ENCODE measurements at regions not wholly inside any gene's neighbourhood (a gene's known extent, or its start where the extent isn't known, plus 50 kb on each side); places are given as distances from the start of the nearest gene placed in this dataset.
"Not testable (repeated sequence)": the region's sequence is repeated elsewhere in the genome, so short reads cannot be mapped to it uniquely, and the experiment has no call there.

DNA sequence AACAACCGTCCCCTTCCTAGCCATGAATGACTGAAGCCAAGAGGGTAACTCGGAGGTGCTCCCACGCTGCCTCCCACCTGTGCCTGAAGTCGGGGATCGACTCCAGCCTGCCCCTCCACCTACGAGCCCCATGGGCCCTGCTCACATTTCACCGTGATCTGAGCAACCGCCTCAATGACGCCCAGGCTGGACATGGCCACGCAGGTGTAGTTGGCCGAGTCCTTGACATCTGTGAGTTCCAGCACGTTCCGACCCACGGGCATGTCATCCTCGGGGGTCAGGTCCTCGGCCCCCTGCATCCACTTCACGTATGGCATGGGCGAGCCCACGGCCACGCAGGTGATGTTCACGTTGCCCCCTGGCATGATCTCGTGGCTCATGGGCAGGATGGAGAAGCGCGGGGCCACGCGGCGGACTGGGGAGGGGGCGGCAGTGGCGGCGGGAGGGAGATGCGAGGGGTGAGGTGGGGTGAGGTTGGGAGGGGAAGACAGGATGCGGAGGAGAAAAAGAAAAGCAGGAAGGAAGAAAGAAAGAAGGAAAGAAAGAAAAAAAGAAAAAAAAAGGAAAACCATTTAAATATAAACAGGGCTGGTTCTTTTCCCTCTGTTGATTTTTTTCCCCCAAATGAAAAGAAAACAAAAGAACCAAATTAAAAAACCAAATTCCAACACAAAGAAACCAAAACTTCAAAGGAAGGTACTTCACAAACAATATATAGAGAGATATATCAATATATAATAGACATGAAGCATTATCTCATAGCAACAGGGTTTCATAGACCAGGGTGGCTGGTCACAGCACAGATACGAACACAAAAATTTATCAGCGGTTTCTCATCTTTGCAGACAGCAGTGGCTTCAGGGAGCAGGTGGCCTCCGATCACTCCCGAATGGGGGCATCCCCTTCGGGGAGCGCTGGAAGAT lies 94.7 kb downstream of the PTPRS start:
- Histone ChIP-seq H3K36me3 (ENCODE audit: insufficient read depth, low read length) (no peaks in the 10 kb centered on the region), H3K27ac (ENCODE audit: low read depth, low read length) (no peak overlapping the region), H3K4me2 (ENCODE audit: low read length) (no peak overlapping the region), H3K79me2 (ENCODE audit: insufficient read depth, low read length) (no peaks in the 10 kb centered on the region), H2AFZ (ENCODE audit: low read depth, low read length) (no peak overlapping the region), H4K20me1 (ENCODE audit: insufficient read depth, low read length) (peaks cover 12% of the 10 kb centered on the region), H3K9me3 (ENCODE audit: insufficient read depth, low read depth, low read length) (no peaks in the 10 kb centered on the region), H3K27me3 (ENCODE audit: insufficient read depth, low read length) (no peaks in the 10 kb centered on the region), H3K9ac (ENCODE audit: low read length) (no peak overlapping the region), H3K4me3 (ENCODE audit: insufficient read depth, low read depth, low read length) (no peak overlapping the region), H3K4me1 (ENCODE audit: insufficient read depth, low read length) (peaks cover 2% of the 10 kb centered on the region)
- DNase-seq (ENCODE audit: low read depth): no peak
- peaks cover 12% of the 10 kb centered on the region for H3K36me3 Mint-ChIP-seq (ENCODE audit: low read depth, unreplicated experiment)
- H3K27me3 Mint-ChIP-seq (ENCODE audit: low read depth, unreplicated experiment): no peaks in the 10 kb centered on the region
- H3K4me1 Mint-ChIP-seq (ENCODE audit: low read depth, unreplicated experiment): peaks cover 3% of the 10 kb centered on the region
- TF ChIP-seq EZH2 (IDR thresholded peaks at IDR 0.05; ENCODE audit: insufficient read depth, low read length): no peak
- TF ChIP-seq, protein P1, sequence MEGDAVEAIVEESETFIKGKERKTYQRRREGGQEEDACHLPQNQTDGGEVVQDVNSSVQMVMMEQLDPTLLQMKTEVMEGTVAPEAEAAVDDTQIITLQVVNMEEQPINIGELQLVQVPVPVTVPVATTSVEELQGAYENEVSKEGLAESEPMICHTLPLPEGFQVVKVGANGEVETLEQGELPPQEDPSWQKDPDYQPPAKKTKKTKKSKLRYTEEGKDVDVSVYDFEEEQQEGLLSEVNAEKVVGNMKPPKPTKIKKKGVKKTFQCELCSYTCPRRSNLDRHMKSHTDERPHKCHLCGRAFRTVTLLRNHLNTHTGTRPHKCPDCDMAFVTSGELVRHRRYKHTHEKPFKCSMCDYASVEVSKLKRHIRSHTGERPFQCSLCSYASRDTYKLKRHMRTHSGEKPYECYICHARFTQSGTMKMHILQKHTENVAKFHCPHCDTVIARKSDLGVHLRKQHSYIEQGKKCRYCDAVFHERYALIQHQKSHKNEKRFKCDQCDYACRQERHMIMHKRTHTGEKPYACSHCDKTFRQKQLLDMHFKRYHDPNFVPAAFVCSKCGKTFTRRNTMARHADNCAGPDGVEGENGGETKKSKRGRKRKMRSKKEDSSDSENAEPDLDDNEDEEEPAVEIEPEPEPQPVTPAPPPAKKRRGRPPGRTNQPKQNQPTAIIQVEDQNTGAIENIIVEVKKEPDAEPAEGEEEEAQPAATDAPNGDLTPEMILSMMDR (IDR thresholded peaks at IDR 0.05; ENCODE audit: insufficient read depth, low read depth, low read length): no peak
- no peaks in the 10 kb centered on the region for H3K9me3 Mint-ChIP-seq (ENCODE audit: unreplicated experiment)
- no peak overlapping the region for H3K4me3 Mint-ChIP-seq (ENCODE audit: unreplicated experiment)
- FAIRE-seq: no peak
- H3K27ac Mint-ChIP-seq (ENCODE audit: unreplicated experiment): no peak overlapping the region

DNA sequence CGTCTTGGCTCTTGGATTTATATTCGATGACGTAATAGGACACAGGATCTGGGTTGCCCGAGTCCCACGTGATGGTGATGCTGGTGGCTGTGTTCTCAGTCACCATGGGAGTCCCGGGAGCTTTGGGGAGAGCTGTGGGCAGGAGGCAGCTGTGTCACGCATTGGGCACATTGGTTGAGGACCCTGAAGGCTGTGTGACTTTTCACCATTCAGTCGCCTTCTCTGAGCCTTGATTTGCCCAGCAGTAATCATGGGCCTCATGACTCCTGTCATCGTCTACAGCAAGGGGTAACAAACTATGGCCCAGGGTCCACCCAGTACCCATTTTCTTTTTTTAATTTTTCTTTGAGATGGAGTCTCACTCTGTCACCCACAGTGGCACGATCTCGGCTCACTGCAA lies 96.3 kb downstream of the PTPRS start:
- Histone ChIP-seq H3K79me2 (ENCODE audit: insufficient read depth, low read length) (no peaks in the 10 kb centered on the region), H3K27ac (ENCODE audit: low read depth, low read length) (no peak overlapping the region), H3K36me3 (ENCODE audit: insufficient read depth, low read length) (no peaks in the 10 kb centered on the region), H2AFZ (ENCODE audit: low read depth, low read length) (no peak overlapping the region), H3K4me3 (ENCODE audit: insufficient read depth, low read depth, low read length) (no peak overlapping the region), H3K9me3 (ENCODE audit: insufficient read depth, low read depth, low read length) (no peaks in the 10 kb centered on the region), H3K27me3 (ENCODE audit: insufficient read depth, low read length) (no peaks in the 10 kb centered on the region), H4K20me1 (ENCODE audit: insufficient read depth, low read length) (peaks cover 12% of the 10 kb centered on the region), H3K4me2 (ENCODE audit: low read length) (no peak overlapping the region), H3K4me1 (ENCODE audit: insufficient read depth, low read length) (peaks cover 2% of the 10 kb centered on the region), H3K9ac (ENCODE audit: low read length) (no peak overlapping the region)
- H3K9me3 Mint-ChIP-seq (ENCODE audit: unreplicated experiment): no peaks in the 10 kb centered on the region
- H3K27ac Mint-ChIP-seq (ENCODE audit: unreplicated experiment): no peak overlapping the region
- H3K4me1 Mint-ChIP-seq (ENCODE audit: low read depth, unreplicated experiment): peaks cover 3% of the 10 kb centered on the region
- TF ChIP-seq EZH2 (IDR thresholded peaks at IDR 0.05; ENCODE audit: insufficient read depth, low read length): no peak
- TF ChIP-seq, protein P1 (IDR thresholded peaks at IDR 0.05; ENCODE audit: insufficient read depth, low read depth, low read length): no peak
- FAIRE-seq (no peak), DNase-seq (ENCODE audit: low read depth) (no peak)
- peaks cover 13% of the 10 kb centered on the region for H3K36me3 Mint-ChIP-seq (ENCODE audit: low read depth, unreplicated experiment)
- peaks cover 4% of the 10 kb centered on the region for H3K27me3 Mint-ChIP-seq (ENCODE audit: low read depth, unreplicated experiment)
- no peak overlapping the region for H3K4me3 Mint-ChIP-seq (ENCODE audit: unreplicated experiment)

DNA sequence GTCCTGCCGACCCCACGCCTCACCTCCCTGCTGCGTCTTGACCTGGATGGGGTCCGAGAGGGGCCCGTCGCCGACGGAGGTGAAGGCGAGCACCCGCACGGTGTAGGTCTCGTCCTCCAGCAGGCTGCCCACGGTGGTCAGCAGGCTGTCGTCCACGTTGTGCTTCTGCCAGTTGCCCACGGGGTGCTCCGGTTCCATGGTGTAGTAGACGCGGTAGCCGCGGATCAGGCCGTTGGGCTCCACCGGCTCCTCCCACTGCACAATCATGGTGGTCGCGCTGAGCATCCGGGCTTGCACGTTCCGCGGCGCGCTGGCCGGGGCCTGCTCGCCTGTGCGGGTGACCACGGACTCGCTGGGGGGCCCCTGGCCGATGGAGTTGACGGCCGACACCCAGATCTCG lies 96.7 kb downstream of the PTPRS start:
- FAIRE-seq (no peak), DNase-seq (ENCODE audit: low read depth) (no peak)
- H3K27me3 Mint-ChIP-seq (ENCODE audit: low read depth, unreplicated experiment): peaks cover 4% of the 10 kb centered on the region
- peaks cover 3% of the 10 kb centered on the region for H3K4me1 Mint-ChIP-seq (ENCODE audit: low read depth, unreplicated experiment)
- peaks cover 17% of the 10 kb centered on the region for H3K36me3 Mint-ChIP-seq (ENCODE audit: low read depth, unreplicated experiment)
- Histone ChIP-seq H3K27me3 (ENCODE audit: insufficient read depth, low read length) (no peaks in the 10 kb centered on the region), H3K4me2 (ENCODE audit: low read length) (no peak overlapping the region), H3K4me3 (ENCODE audit: insufficient read depth, low read depth, low read length) (no peak overlapping the region), H2AFZ (ENCODE audit: low read depth, low read length) (no peak overlapping the region), H3K79me2 (ENCODE audit: insufficient read depth, low read length) (no peaks in the 10 kb centered on the region), H3K9ac (ENCODE audit: low read length) (no peak overlapping the region), H3K27ac (ENCODE audit: low read depth, low read length) (no peak overlapping the region), H3K9me3 (ENCODE audit: insufficient read depth, low read depth, low read length) (no peaks in the 10 kb centered on the region), H3K4me1 (ENCODE audit: insufficient read depth, low read length) (peaks cover 2% of the 10 kb centered on the region), H3K36me3 (ENCODE audit: insufficient read depth, low read length) (no peaks in the 10 kb centered on the region), H4K20me1 (ENCODE audit: insufficient read depth, low read length) (peaks cover 12% of the 10 kb centered on the region)
- H3K27ac Mint-ChIP-seq (ENCODE audit: unreplicated experiment): no peak overlapping the region
- no peaks in the 10 kb centered on the region for H3K9me3 Mint-ChIP-seq (ENCODE audit: unreplicated experiment)
- H3K4me3 Mint-ChIP-seq (ENCODE audit: unreplicated experiment): no peak overlapping the region
- no peak for TF ChIP-seq EZH2 (IDR thresholded peaks at IDR 0.05; ENCODE audit: insufficient read depth, low read length)
- TF ChIP-seq, protein P1 (IDR thresholded peaks at IDR 0.05; ENCODE audit: insufficient read depth, low read depth, low read length): no peak

DNA sequence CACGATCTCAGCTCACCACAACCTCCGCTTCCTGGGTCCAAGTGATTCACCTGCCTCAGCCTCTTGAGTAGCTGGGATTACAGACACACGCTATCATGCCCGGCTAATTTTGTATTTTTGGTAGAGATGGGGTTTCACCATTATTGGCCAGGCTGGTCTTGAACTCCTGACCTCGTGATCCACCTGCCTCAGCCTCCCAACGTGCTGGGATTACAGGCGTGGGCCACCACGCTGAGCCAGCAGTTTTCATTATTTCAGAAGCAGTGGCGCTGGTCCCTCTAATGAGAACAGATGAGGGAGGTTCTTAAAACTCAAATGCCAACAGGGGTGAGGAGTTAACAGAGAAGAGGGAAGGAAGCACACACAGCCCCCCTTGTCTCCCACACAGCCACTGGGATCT lies 98.7 kb downstream of the PTPRS start:
- not testable (repeated sequence) for FAIRE-seq; H3K79me2 ChIP-seq (ENCODE audit: insufficient read depth, low read length); H3K36me3 ChIP-seq (ENCODE audit: insufficient read depth, low read length); H3K9me3 ChIP-seq (ENCODE audit: insufficient read depth, low read depth, low read length); H3K9me3 Mint-ChIP-seq (ENCODE audit: unreplicated experiment); H3K27me3 Mint-ChIP-seq (ENCODE audit: low read depth, unreplicated experiment); H3K4me3 ChIP-seq (ENCODE audit: insufficient read depth, low read depth, low read length); H3K4me1 ChIP-seq (ENCODE audit: insufficient read depth, low read length); H3K4me1 Mint-ChIP-seq (ENCODE audit: low read depth, unreplicated experiment); H3K27me3 ChIP-seq (ENCODE audit: insufficient read depth, low read length); H2AFZ ChIP-seq (ENCODE audit: low read depth, low read length); H3K4me3 Mint-ChIP-seq (ENCODE audit: unreplicated experiment); H3K9ac ChIP-seq (ENCODE audit: low read length); H3K27ac Mint-ChIP-seq (ENCODE audit: unreplicated experiment); H3K4me2 ChIP-seq (ENCODE audit: low read length); DNase-seq (ENCODE audit: low read depth); H3K27ac ChIP-seq (ENCODE audit: low read depth, low read length); H4K20me1 ChIP-seq (ENCODE audit: insufficient read depth, low read length)
- peaks cover 16% of the 10 kb centered on the region for H3K36me3 Mint-ChIP-seq (ENCODE audit: low read depth, unreplicated experiment)

Measured in astrocyte (in vitro differentiated cells and primary cell).